SU-DHL-6 (cell line): ENCODE measurements at regions not wholly inside any gene's neighbourhood (a gene's known extent, or its start where the extent isn't known, plus 50 kb on each side); places are given as distances from the start of the nearest gene placed in this dataset.

Experiments
- H2AFZ ChIP-seq: fragments of 200-600 bp; sonication (generic); 2 replicates; pipeline ENCODE4 v1.6.1; 2014; ENCODE audit warnings: low read depth, mild to moderate bottlenecking, moderate library complexity, mixed read lengths, antibody characterized with exemption, low read length; ENCODE audit not compliant: severe bottlenecking
- H3F3A ChIP-seq: fragments of 200-600 bp; shearing (Covaris generic); 2 replicates; pipeline ENCODE4 v1.6.0; 2016; ENCODE audit warnings: antibody characterized with exemption, mild to moderate bottlenecking; ENCODE audit not compliant: insufficient read depth
- H3K27ac ChIP-seq: fragments of 200-600 bp; sonication (generic); 2 replicates; pipeline ENCODE4 v1.5.1; 2016; ENCODE audit warnings: low read depth, mild to moderate bottlenecking, low read length, moderate library complexity, mixed read lengths
- H3K27me3 ChIP-seq: fragments of 200-600 bp; sonication (generic), shearing (Covaris generic); 2 replicates; pipeline ENCODE4 v1.6.0; 2014; ENCODE audit warnings: mild to moderate bottlenecking, low read length
- H3K36me3 ChIP-seq: fragments of 200-600 bp; sonication (generic); 2 replicates; pipeline ENCODE4 v1.6.1; 2014; ENCODE audit warnings: mild to moderate bottlenecking, low read length, mixed read lengths
- H3K4me2 ChIP-seq: fragments of 300-600, 200-600 bp; shearing (Covaris generic), sonication (generic); 2 replicates; pipeline ENCODE4 v1.6.0; 2014; ENCODE audit warnings: low read length, low read depth, mild to moderate bottlenecking; ENCODE audit not compliant: poor library complexity, severe bottlenecking
- H3K4me3 ChIP-seq: fragments of 200-600 bp; sonication (generic); 2 replicates; pipeline ENCODE4 v1.5.1; 2014; ENCODE audit warnings: antibody characterized with exemption, low read length, mild to moderate bottlenecking, mixed read lengths; ENCODE audit not compliant: insufficient read depth, poor library complexity, severe bottlenecking
- H3K79me2 ChIP-seq: fragments of 200-600 bp; sonication (generic); 2 replicates; pipeline ENCODE4 v1.6.1; 2014; ENCODE audit warnings: mild to moderate bottlenecking, low read length, moderate library complexity; ENCODE audit not compliant: insufficient read depth
- H3K9ac ChIP-seq: fragments of 200-600 bp; sonication (generic); 2 replicates; pipeline ENCODE4 v1.7.0; 2014; ENCODE audit warnings: mild to moderate bottlenecking, low read length
- H3K9me2 ChIP-seq: fragments of 200-600 bp; sonication (generic); replicated peaks from 2 replicates; pipeline ENCODE4 v1.6.1; 2014; ENCODE audit warnings: low read length; ENCODE audit not compliant: insufficient read depth
- H3K9me3 ChIP-seq: fragments of 200-600 bp; sonication (generic); 2 replicates; pipeline ENCODE4 v1.6.1; 2014; ENCODE audit warnings: low read length, mixed read lengths; ENCODE audit not compliant: insufficient read depth
- H4K20me1 ChIP-seq: fragments of 200-600 bp; sonication (generic); 2 replicates; pipeline ENCODE4 v1.6.1; 2014; ENCODE audit warnings: low read depth, mild to moderate bottlenecking, antibody characterized with exemption, low read length, moderate library complexity, mixed read lengths
- CTCF ChIP-seq: fragments of 200-600 bp; sonication (generic); IDR thresholded peaks from one replicate; pipeline ENCODE4 v1.5.1; 2017; ENCODE audit warnings: antibody characterized with exemption, mild to moderate bottlenecking, low read length, moderate library complexity; ENCODE audit not compliant: insufficient read depth, poor library complexity, severe bottlenecking
- EZH2phosphoT487 ChIP-seq: fragments of 200-600 bp; sonication (generic), shearing (Covaris generic); conservative IDR thresholded peaks from 2 replicates; pipeline ENCODE4 v1.6.1; 2018; ENCODE audit warnings: mild to moderate bottlenecking, antibody characterized with exemption, low read length, moderate library complexity, mixed read lengths

- H3K9ac ChIP-seq = no peak overlapping the region
- H3K9me3 ChIP-seq = no peaks in the 10 kb centered on the region
- H3K4me3 ChIP-seq = no peak overlapping the region
- no peaks in the 10 kb centered on the region for H3K27me3 ChIP-seq
- H3K9me2 ChIP-seq = no peaks in the 10 kb centered on the region
- no peaks in the 10 kb centered on the region for H3K79me2 ChIP-seq
- no peak overlapping the region for H3K4me2 ChIP-seq
- TF ChIP-seq CTCF (no peak), EZH2phosphoT487 (no peak)
- no peaks in the 10 kb centered on the region for H3F3A ChIP-seq
- H4K20me1 ChIP-seq = no peaks in the 10 kb centered on the region
- H3K36me3 ChIP-seq = no peaks in the 10 kb centered on the region
- H3K27ac ChIP-seq = no peak overlapping the region
- no peak overlapping the region for H2AFZ ChIP-seq
Observed at GRCh38 chr5:6163913-6164312, 214.4 kb downstream of the MED10 start.

GRCh38 chr5:6162175-6162574, 216.2 kb downstream of the MED10 start:
- no peaks in the 10 kb centered on the region for H4K20me1 ChIP-seq
- H3K4me3 ChIP-seq = no peak overlapping the region
- H3K27me3 ChIP-seq = no peaks in the 10 kb centered on the region
- no peak overlapping the region for H3K9ac ChIP-seq
- no peaks in the 10 kb centered on the region for H3F3A ChIP-seq
- no peaks in the 10 kb centered on the region for H3K9me2 ChIP-seq
- no peaks in the 10 kb centered on the region for H3K9me3 ChIP-seq
- no peak overlapping the region for H3K4me2 ChIP-seq
- H3K79me2 ChIP-seq = no peaks in the 10 kb centered on the region
- H3K36me3 ChIP-seq = no peaks in the 10 kb centered on the region
- H3K27ac ChIP-seq = no peak overlapping the region
- TF ChIP-seq CTCF (no peak), EZH2phosphoT487 (no peak)
- no peak overlapping the region for H2AFZ ChIP-seq

GRCh38 chr5:6161257-6161656, 217.1 kb downstream of the MED10 start:
- H3K79me2 ChIP-seq = no peaks in the 10 kb centered on the region

More at GRCh38 chr5:6161257-6161656, 217.1 kb downstream of the MED10 start:
- Histone ChIP-seq H3K27me3 (no peaks in the 10 kb centered on the region), H3K9me2 (no peaks in the 10 kb centered on the region), H2AFZ (no peak overlapping the region), H3K27ac (no peak overlapping the region), H3F3A (no peaks in the 10 kb centered on the region), H3K9me3 (no peaks in the 10 kb centered on the region), H4K20me1 (no peaks in the 10 kb centered on the region), H3K4me2 (no peak overlapping the region), H3K36me3 (no peaks in the 10 kb centered on the region), H3K9ac (no peak overlapping the region), H3K4me3 (no peak overlapping the region)
- TF ChIP-seq CTCF (no peak), EZH2phosphoT487 (no peak)
